Astrocyte of the cerebellum (primary cell): ENCODE measurements at regions not wholly inside any gene's neighbourhood (a gene's known extent, or its start where the extent isn't known, plus 50 kb on each side); places are given as distances from the start of the nearest gene placed in this dataset.
"Not testable (repeated sequence)": the region's sequence is repeated elsewhere in the genome, so short reads cannot be mapped to it uniquely, and the experiment has no call there.

ENCODE experiments used
- DNase-seq: peaks from one replicate; pipeline ENCODE4 v3.0.0-alpha.2; 2011; ENCODE audit warnings: low read depth
- H3K4me3 ChIP-seq: 2 replicates; pipeline ENCODE4 v1.5.1; 2011; ENCODE audit warnings: mild to moderate bottlenecking, low read depth, low read length, moderate library complexity
- CTCF ChIP-seq: IDR thresholded peaks from 2 replicates; pipeline ENCODE4 v1.5.1; 2012; ENCODE audit warnings: low read length, low read depth, moderate library complexity, mild to moderate bottlenecking; ENCODE audit errors: missing control alignments
- in situ Hi-C: cut with HindIII; loops from 2 replicates; pipeline ENCODE4 v1.10.0; 2017; ENCODE audit warnings: low sequenced_read_pairs

- in situ Hi-C loops: no loop called here
- H3K4me3 ChIP-seq: no peak overlapping the region
- TF ChIP-seq CTCF: no peak
- DNase-seq: no peak
These were observed 813.6 kb upstream of the EEF2KMT start for GRCh38 chr16:5911241-5911640.

- in situ Hi-C loops, DNase-seq, H3K4me3 ChIP-seq: not testable (repeated sequence)
These were observed 812.0 kb upstream of the EEF2KMT start for GRCh38 chr16:5909556-5909955.

GRCh38 chr16:5907544-5907943 lies 809.9 kb upstream of the EEF2KMT start:
- H3K4me3 ChIP-seq: no peak overlapping the region
- no peak for DNase-seq
- in situ Hi-C loops: no loop called here
- TF ChIP-seq CTCF: no peak

- no peak overlapping the region for H3K4me3 ChIP-seq
- DNase-seq: no peak
- in situ Hi-C loops: no loop called here
- TF ChIP-seq CTCF: no peak
These were observed 808.8 kb upstream of the EEF2KMT start for GRCh38 chr16:5906351-5906750.

GRCh38 chr16:5905935-5906334 lies 808.3 kb upstream of the EEF2KMT start:
- H3K4me3 ChIP-seq: no peak overlapping the region
- no peak for TF ChIP-seq CTCF
- no peak for DNase-seq
- in situ Hi-C loops: no loop called here

GRCh38 chr16:5903832-5904231 lies 806.2 kb upstream of the EEF2KMT start:
- in situ Hi-C loops: no loop called here
- no peak overlapping the region for H3K4me3 ChIP-seq
- DNase-seq: no peak
- no peak for TF ChIP-seq CTCF

- H3K4me3 ChIP-seq: no peak overlapping the region
- DNase-seq: no peak
- in situ Hi-C loops: no loop called here
- no peak for TF ChIP-seq CTCF
These were observed 805.6 kb upstream of the EEF2KMT start for GRCh38 chr16:5903153-5903552.
